Hepatocyte (in vitro differentiated cells): ENCODE measurements at regions not wholly inside any gene's neighbourhood (a gene's known extent, or its start where the extent isn't known, plus 50 kb on each side); places are given as distances from the start of the nearest gene placed in this dataset.

Experiments
- CTCF ChIP-seq: fragments of 200-600 bp; sonication (generic); IDR thresholded peaks from 2 replicates; pipeline ENCODE4 v1.5.1; 2016; ENCODE audit warnings: antibody characterized with exemption, mild to moderate bottlenecking; ENCODE audit not compliant: poor library complexity
- EZH2 ChIP-seq: fragments of 200-600 bp; sonication (generic); IDR thresholded peaks from 2 replicates; pipeline ENCODE4 v1.6.1; 2016; ENCODE audit warnings: antibody characterized with exemption, mild to moderate bottlenecking, borderline replicate concordance

DNA sequence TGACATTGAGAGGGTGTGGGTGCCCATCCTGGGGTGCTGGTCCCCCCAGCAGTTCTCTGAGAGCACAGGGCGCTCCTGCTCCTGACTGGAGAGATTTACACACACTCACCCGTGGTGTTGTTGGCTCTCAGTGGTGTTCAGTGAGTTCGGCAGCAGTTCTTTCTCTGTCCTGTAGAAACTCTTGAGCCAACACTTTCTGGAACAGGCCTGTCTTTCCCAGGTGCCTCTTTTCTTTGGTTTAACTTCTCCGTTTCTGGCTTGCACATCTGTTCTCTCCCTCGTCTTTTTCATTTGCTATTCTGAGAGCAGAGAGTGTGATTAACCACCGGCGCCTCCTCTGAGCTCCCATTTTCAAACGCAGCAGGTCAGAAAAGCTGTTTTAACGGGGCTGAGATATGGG, 284.5 kb downstream of the IRX2 start:
- TF ChIP-seq EZH2 (no peak), CTCF (no peak)
